ENCODE measurements at regions not wholly inside any gene's neighbourhood (a gene's known extent, or its start where the extent isn't known, plus 50 kb on each side); places are given as distances from the start of the nearest gene placed in this dataset.
A peak's percentile ranks its signal among the peaks of the same experiment; 100 is the strongest.
"Not testable (repeated sequence)": the region's sequence is repeated elsewhere in the genome, so short reads cannot be mapped to it uniquely, and the experiment has no call there.

DNA sequence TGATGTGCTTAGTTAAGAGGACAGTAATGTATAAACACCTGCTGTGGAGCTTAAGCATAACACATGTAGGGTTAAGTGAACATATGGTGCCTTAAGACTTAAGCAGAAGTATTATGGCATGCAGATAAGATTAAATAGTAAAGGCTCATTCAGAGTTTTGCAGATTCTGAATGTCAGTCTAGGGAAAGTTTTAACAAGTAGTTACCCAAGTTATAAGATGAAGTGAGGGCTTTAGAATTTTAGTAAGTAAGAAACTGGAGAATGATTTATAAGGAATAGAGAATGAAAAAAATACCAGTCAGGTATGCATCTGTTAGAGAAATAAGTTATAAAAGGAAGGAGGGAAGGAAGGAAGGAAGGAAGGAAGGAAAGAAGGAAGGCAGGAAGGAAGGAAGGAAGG lies 902.1 kb downstream of the TRAM1L1 start:
- no TSS peak for BruUV-seq (replicated peaks)
- Mint-ChIP-seq H3K27ac (ENCODE audit: unreplicated experiment) (no peak overlapping the region), H3K4me1 (ENCODE audit: low read depth, unreplicated experiment) (no peaks in the 10 kb centered on the region), H3K27me3 (ENCODE audit: insufficient read depth, unreplicated experiment) (peaks cover 6% of the 10 kb centered on the region), H3K9me3 (ENCODE audit: unreplicated experiment) (no peaks in the 10 kb centered on the region), H3K36me3 (ENCODE audit: insufficient read depth, unreplicated experiment) (no peaks in the 10 kb centered on the region), H3K4me3 (ENCODE audit: unreplicated experiment) (no peak overlapping the region)
- H3K4me1 ChIP-seq = no peaks in the 10 kb centered on the region
- ChIA-PET POLR2A (no interaction called here), CTCF (no interaction called here)
- no peaks in the 10 kb centered on the region for H3K9me3 ChIP-seq
- no peak for DNase-seq
- no peak overlapping the region for H3K4me3 ChIP-seq (ENCODE audit: low read depth, low read length)
- no peak for TF ChIP-seq CTCF (IDR thresholded peaks at IDR 0.05; ENCODE audit: insufficient read depth in 1 of 2, low read depth in 1 of 2, low read length in 1 of 2, severe bottlenecking in 1 of 2, unreplicated experiment in 1 of 2)
- intact Hi-C loops (cut with micrococcal nuclease; ENCODE audit: unreplicated experiment) = no loop called here
- no peaks in the 10 kb centered on the region for H3K36me3 ChIP-seq (ENCODE audit: control insufficient read depth, insufficient read depth, low read length)
- H3K27me3 ChIP-seq (replicated peaks; ENCODE audit: control insufficient read depth, insufficient read depth, low read length) = no peaks in the 10 kb centered on the region

DNA sequence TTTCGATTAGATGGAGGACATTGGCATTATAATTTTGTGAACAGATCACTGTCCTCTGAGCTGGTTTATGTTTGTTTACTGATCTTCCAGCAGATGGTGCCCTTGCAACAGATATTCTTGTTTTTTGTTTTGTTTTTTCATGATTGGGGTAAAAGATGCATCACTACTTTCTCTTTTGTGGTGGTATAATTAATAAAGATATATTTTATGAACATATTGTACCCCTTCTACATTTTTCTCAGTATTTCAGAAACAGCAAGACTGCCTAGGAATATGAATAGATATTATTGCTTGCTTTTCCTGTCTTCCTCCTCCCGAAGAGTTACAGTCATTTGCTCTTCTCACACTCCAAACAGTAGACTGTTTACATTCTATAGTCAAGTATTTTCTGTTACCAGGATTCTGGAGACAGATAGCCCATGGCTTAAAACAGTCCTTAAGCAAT lies 905.2 kb downstream of the TRAM1L1 start:
- CTCF ChIA-PET = no interaction called here
- Mint-ChIP-seq H3K27ac (ENCODE audit: unreplicated experiment) (no peak overlapping the region), H3K4me1 (ENCODE audit: low read depth, unreplicated experiment) (no peaks in the 10 kb centered on the region), H3K27me3 (ENCODE audit: insufficient read depth, unreplicated experiment) (peaks cover 11% of the 10 kb centered on the region), H3K36me3 (ENCODE audit: insufficient read depth, unreplicated experiment) (no peaks in the 10 kb centered on the region), H3K4me3 (ENCODE audit: unreplicated experiment) (no peak overlapping the region), H3K9me3 (ENCODE audit: unreplicated experiment) (no peaks in the 10 kb centered on the region)
- Histone ChIP-seq H3K36me3 (ENCODE audit: control insufficient read depth, insufficient read depth, low read length) (no peaks in the 10 kb centered on the region), H3K4me1 (no peaks in the 10 kb centered on the region), H3K9me3 (no peaks in the 10 kb centered on the region), H3K4me3 (ENCODE audit: low read depth, low read length) (no peak overlapping the region), H3K27me3 (replicated peaks; ENCODE audit: control insufficient read depth, insufficient read depth, low read length) (no peaks in the 10 kb centered on the region)
- TF ChIP-seq CTCF (IDR thresholded peaks at IDR 0.05; ENCODE audit: insufficient read depth in 1 of 2, low read depth in 1 of 2, low read length in 1 of 2, severe bottlenecking in 1 of 2, unreplicated experiment in 1 of 2) = peak; percentile 25 to 31
- POLR2A ChIA-PET = no interaction called here
- BruUV-seq (replicated peaks) = no TSS peak
- DNase-seq = no peak
- intact Hi-C loops (cut with micrococcal nuclease; ENCODE audit: unreplicated experiment) = loop anchor here (1.0 kb wide), 1 partner anchor 523 kb away; no protein-coding TSS in a partner anchor

GRCh38 chr4:116151371-116151770 lies 934.0 kb downstream of the TRAM1L1 start:
- H3K9me3 Mint-ChIP-seq (ENCODE audit: unreplicated experiment); H3K4me1 Mint-ChIP-seq (ENCODE audit: low read depth, unreplicated experiment); H3K4me1 ChIP-seq; H3K27me3 ChIP-seq (replicated peaks; ENCODE audit: control insufficient read depth, insufficient read depth, low read length); H3K4me3 Mint-ChIP-seq (ENCODE audit: unreplicated experiment); H3K27ac Mint-ChIP-seq (ENCODE audit: unreplicated experiment); H3K36me3 Mint-ChIP-seq (ENCODE audit: insufficient read depth, unreplicated experiment); H3K9me3 ChIP-seq; H3K27me3 Mint-ChIP-seq (ENCODE audit: insufficient read depth, unreplicated experiment); BruUV-seq (replicated peaks); H3K36me3 ChIP-seq (ENCODE audit: control insufficient read depth, insufficient read depth, low read length); POLR2A ChIA-PET; CTCF ChIA-PET; H3K4me3 ChIP-seq (ENCODE audit: low read depth, low read length); DNase-seq: not testable (repeated sequence)
- intact Hi-C loops (cut with micrococcal nuclease; ENCODE audit: unreplicated experiment) = loop anchor here (2.0 kb wide), 1 partner anchor 43 kb away; no protein-coding TSS in a partner anchor

DNA sequence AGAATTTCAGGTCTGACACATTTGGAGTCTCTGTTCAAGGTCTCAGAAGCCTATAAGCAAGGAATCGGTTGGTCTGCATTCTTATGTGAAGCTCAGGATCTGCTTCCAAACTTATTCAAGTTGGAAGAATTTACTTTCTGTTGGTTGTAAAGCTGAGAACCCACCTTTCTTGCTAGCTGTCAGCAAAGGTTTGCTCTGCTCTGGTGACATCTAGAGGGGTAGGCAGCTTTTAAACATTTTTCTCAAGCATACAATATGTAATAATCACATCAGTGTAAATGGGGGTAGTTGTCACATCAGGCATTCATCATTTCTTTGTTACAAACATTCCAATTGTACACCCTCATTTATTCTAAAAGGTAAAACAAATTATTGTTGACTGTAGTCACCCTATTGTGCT lies 935.2 kb downstream of the TRAM1L1 start:
- intact Hi-C loops (cut with micrococcal nuclease; ENCODE audit: unreplicated experiment) = loop anchor here (1.0 to 2.0 kb wide), 3 partner anchors 41 to 277 kb away; no protein-coding TSS in a partner anchor

More for the DNA sequence above, 935.2 kb downstream of the TRAM1L1 start:
- POLR2A ChIA-PET = no interaction called here
- Mint-ChIP-seq H3K9me3 (ENCODE audit: unreplicated experiment) (no peaks in the 10 kb centered on the region), H3K27ac (ENCODE audit: unreplicated experiment) (no peak overlapping the region), H3K4me1 (ENCODE audit: low read depth, unreplicated experiment) (no peaks in the 10 kb centered on the region), H3K27me3 (ENCODE audit: insufficient read depth, unreplicated experiment) (no peaks in the 10 kb centered on the region), H3K36me3 (ENCODE audit: insufficient read depth, unreplicated experiment) (no peaks in the 10 kb centered on the region), H3K4me3 (ENCODE audit: unreplicated experiment) (no peak overlapping the region)
- Histone ChIP-seq H3K9me3 (no peaks in the 10 kb centered on the region), H3K4me3 (ENCODE audit: low read depth, low read length) (no peak overlapping the region), H3K36me3 (ENCODE audit: control insufficient read depth, insufficient read depth, low read length) (no peaks in the 10 kb centered on the region), H3K4me1 (no peaks in the 10 kb centered on the region), H3K27me3 (replicated peaks; ENCODE audit: control insufficient read depth, insufficient read depth, low read length) (no peaks in the 10 kb centered on the region)
- CTCF ChIA-PET = interaction anchor here (0.9 kb wide), 1 partner anchor 92 kb away, joined by 3 read pairs; no protein-coding TSS in a partner anchor
- DNase-seq = peak in 1 of 2 experiments; percentile 34
- no TSS peak for BruUV-seq (replicated peaks)
- peak; percentile 19 to 30 for TF ChIP-seq CTCF (IDR thresholded peaks at IDR 0.05; ENCODE audit: insufficient read depth in 1 of 2, low read depth in 1 of 2, low read length in 1 of 2, severe bottlenecking in 1 of 2, unreplicated experiment in 1 of 2)
